ENCODE measurements at regions not wholly inside any gene's neighbourhood (a gene's known extent, or its start where the extent isn't known, plus 50 kb on each side); places are given as distances from the start of the nearest gene placed in this dataset.

- TF ChIP-seq CBX5 (IDR thresholded peaks at IDR 0.05; ENCODE audit: low read depth, low read length) (no peak), HDAC6 (IDR thresholded peaks at IDR 0.05; ENCODE audit: low read depth, low read length) (no peak)
- TF ChIP-seq, protein P1, sequence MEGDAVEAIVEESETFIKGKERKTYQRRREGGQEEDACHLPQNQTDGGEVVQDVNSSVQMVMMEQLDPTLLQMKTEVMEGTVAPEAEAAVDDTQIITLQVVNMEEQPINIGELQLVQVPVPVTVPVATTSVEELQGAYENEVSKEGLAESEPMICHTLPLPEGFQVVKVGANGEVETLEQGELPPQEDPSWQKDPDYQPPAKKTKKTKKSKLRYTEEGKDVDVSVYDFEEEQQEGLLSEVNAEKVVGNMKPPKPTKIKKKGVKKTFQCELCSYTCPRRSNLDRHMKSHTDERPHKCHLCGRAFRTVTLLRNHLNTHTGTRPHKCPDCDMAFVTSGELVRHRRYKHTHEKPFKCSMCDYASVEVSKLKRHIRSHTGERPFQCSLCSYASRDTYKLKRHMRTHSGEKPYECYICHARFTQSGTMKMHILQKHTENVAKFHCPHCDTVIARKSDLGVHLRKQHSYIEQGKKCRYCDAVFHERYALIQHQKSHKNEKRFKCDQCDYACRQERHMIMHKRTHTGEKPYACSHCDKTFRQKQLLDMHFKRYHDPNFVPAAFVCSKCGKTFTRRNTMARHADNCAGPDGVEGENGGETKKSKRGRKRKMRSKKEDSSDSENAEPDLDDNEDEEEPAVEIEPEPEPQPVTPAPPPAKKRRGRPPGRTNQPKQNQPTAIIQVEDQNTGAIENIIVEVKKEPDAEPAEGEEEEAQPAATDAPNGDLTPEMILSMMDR (IDR thresholded peaks at IDR 0.05; ENCODE audit: control extremely low read depth in 1 of 3, insufficient read depth in 1 of 3, low read depth in 1 of 3, low read length in 3 of 3), result no peak
These were observed 295.1 kb downstream of the FGF9 start (continued) for GRCh38 chr13:21966014-21966413.
